ENCODE measurements at regions not wholly inside any gene's neighbourhood (a gene's known extent, or its start where the extent isn't known, plus 50 kb on each side); places are given as distances from the start of the nearest gene placed in this dataset.

DNA sequence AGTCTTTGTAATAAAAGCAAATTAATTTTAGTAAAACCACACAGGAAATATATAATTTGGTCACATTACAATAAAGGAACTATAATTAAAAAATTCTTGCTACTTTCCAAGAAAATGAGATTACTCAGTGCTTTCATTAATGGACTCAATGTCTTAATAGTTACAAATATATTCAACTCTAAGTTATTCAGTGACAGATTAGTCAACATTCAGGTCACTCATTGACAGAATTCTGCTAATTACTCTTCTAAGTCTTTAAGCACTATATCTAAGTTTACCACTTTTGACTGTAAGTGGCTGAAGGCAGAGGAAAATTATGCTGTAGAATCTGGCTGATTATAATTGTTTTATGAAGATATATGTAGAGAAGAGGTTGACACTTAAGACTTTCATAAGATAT is 1365.0 kb downstream of the EFNB2 start:
- Histone ChIP-seq H4K20me1 (ENCODE audit: insufficient read depth, low read length) (no peaks in the 10 kb centered on the region), H3K4me3 (ENCODE audit: low read depth in 1 of 2, low read length in 2 of 2) (no peak overlapping the region), H3K9ac (ENCODE audit: low read depth, low read length) (no peak overlapping the region), H3K27me3 (ENCODE audit: insufficient read depth, low read length, poor library complexity) (no peaks in the 10 kb centered on the region), H3K4me2 (ENCODE audit: insufficient read depth, low read length) (no peak overlapping the region), H3K79me2 (ENCODE audit: insufficient read depth, low read length) (no peaks in the 10 kb centered on the region), H3K9me3 (ENCODE audit: insufficient read depth, low read length, severe bottlenecking) (peaks cover 7% of the 10 kb centered on the region), H3K27ac (ENCODE audit: low read length) (no peak overlapping the region), H2AFZ (ENCODE audit: low read depth, low read length) (no peak overlapping the region), H3K4me1 (ENCODE audit: insufficient read depth, low read length) (peaks cover 26% of the 10 kb centered on the region), H3K36me3 (ENCODE audit: insufficient read depth, low read length) (peaks cover 3% of the 10 kb centered on the region; the same call in 1 of the 2 replicates)
- DNase-seq (no peak), ATAC-seq (ENCODE audit: insufficient read depth, low read depth) (no peak)
- TF ChIP-seq, protein P1, sequence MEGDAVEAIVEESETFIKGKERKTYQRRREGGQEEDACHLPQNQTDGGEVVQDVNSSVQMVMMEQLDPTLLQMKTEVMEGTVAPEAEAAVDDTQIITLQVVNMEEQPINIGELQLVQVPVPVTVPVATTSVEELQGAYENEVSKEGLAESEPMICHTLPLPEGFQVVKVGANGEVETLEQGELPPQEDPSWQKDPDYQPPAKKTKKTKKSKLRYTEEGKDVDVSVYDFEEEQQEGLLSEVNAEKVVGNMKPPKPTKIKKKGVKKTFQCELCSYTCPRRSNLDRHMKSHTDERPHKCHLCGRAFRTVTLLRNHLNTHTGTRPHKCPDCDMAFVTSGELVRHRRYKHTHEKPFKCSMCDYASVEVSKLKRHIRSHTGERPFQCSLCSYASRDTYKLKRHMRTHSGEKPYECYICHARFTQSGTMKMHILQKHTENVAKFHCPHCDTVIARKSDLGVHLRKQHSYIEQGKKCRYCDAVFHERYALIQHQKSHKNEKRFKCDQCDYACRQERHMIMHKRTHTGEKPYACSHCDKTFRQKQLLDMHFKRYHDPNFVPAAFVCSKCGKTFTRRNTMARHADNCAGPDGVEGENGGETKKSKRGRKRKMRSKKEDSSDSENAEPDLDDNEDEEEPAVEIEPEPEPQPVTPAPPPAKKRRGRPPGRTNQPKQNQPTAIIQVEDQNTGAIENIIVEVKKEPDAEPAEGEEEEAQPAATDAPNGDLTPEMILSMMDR (IDR thresholded peaks at IDR 0.05; ENCODE audit: borderline replicate concordance, extremely low read depth, low read length, poor library complexity, severe bottlenecking): no peak
- no peak for TF ChIP-seq EZH2 (IDR thresholded peaks at IDR 0.05; ENCODE audit: borderline replicate concordance, low read depth, low read length, severe bottlenecking)

DNA sequence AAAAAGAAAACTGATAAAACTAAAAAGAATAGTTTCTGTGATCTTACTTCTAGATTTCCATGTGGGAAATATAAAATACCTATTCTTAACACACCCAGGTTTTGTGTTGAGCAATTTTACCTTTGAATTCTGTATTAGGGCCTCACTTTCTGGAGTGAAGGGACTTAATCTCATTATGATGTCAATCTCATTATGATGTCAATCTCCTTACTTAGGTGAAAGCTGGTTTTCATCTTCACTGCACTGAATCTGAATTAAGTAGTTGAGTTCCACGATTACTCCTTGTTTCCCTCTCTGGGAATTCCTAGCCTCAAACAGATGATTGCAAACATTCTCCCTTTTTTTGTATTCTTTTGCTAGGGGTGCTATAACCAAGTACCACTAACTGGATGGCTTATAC is 1367.2 kb downstream of the EFNB2 start:
- no peaks in the 10 kb centered on the region for H3K79me2 ChIP-seq (ENCODE audit: insufficient read depth, low read length)
- ATAC-seq (ENCODE audit: insufficient read depth, low read depth): no peak
- peaks cover 3% of the 10 kb centered on the region; the same call in 1 of the 2 replicates for H3K36me3 ChIP-seq (ENCODE audit: insufficient read depth, low read length)
- no peaks in the 10 kb centered on the region for H4K20me1 ChIP-seq (ENCODE audit: insufficient read depth, low read length)
- no peak for TF ChIP-seq EZH2 (IDR thresholded peaks at IDR 0.05; ENCODE audit: borderline replicate concordance, low read depth, low read length, severe bottlenecking)
- TF ChIP-seq, protein P1 (IDR thresholded peaks at IDR 0.05; ENCODE audit: borderline replicate concordance, extremely low read depth, low read length, poor library complexity, severe bottlenecking): no peak
- peaks cover 7% of the 10 kb centered on the region for H3K9me3 ChIP-seq (ENCODE audit: insufficient read depth, low read length, severe bottlenecking)
- H3K4me3 ChIP-seq (ENCODE audit: low read depth in 1 of 2, low read length in 2 of 2): no peak overlapping the region
- H3K9ac ChIP-seq (ENCODE audit: low read depth, low read length): no peak overlapping the region
- H3K27me3 ChIP-seq (ENCODE audit: insufficient read depth, low read length, poor library complexity): no peaks in the 10 kb centered on the region
- no peak overlapping the region for H3K4me2 ChIP-seq (ENCODE audit: insufficient read depth, low read length)
- no peak overlapping the region for H3K27ac ChIP-seq (ENCODE audit: low read length)
- no peak for DNase-seq
- H2AFZ ChIP-seq (ENCODE audit: low read depth, low read length): no peak overlapping the region
- H3K4me1 ChIP-seq (ENCODE audit: insufficient read depth, low read length): peaks cover 34% of the 10 kb centered on the region

DNA sequence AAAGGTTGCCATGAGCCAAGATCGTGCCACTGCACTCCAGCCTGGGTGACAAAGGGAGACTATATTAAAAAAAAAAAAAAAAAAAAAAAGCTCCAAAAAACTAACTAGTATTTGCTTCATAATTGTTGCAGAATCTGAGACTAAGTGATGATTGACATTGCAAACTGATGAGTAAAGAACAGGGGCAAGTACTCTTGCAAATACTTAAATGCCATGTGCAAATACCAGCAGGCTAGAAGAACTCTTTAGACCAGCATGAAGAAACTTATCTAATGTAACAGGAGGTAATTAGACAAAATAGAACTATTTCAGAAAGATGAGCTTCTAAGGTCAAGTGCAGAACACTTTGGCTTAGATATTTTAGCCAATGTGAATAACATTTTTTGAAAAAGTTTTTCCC is 1368.1 kb downstream of the EFNB2 start:
- no peak overlapping the region for H3K27ac ChIP-seq (ENCODE audit: low read length)
- H3K36me3 ChIP-seq (ENCODE audit: insufficient read depth, low read length): peaks cover 3% of the 10 kb centered on the region; the same call in 1 of the 2 replicates
- no peaks in the 10 kb centered on the region for H3K79me2 ChIP-seq (ENCODE audit: insufficient read depth, low read length)
- H2AFZ ChIP-seq (ENCODE audit: low read depth, low read length): no peak overlapping the region
- H4K20me1 ChIP-seq (ENCODE audit: insufficient read depth, low read length): no peaks in the 10 kb centered on the region
- TF ChIP-seq, protein P1 (IDR thresholded peaks at IDR 0.05; ENCODE audit: borderline replicate concordance, extremely low read depth, low read length, poor library complexity, severe bottlenecking): no peak
- TF ChIP-seq EZH2 (IDR thresholded peaks at IDR 0.05; ENCODE audit: borderline replicate concordance, low read depth, low read length, severe bottlenecking): no peak
- H3K27me3 ChIP-seq (ENCODE audit: insufficient read depth, low read length, poor library complexity): no peaks in the 10 kb centered on the region
- ATAC-seq (ENCODE audit: insufficient read depth, low read depth) (no peak), DNase-seq (no peak)
- no peak overlapping the region for H3K9ac ChIP-seq (ENCODE audit: low read depth, low read length)
- peaks cover 7% of the 10 kb centered on the region for H3K9me3 ChIP-seq (ENCODE audit: insufficient read depth, low read length, severe bottlenecking)
- peaks cover 34% of the 10 kb centered on the region for H3K4me1 ChIP-seq (ENCODE audit: insufficient read depth, low read length)
- no peak overlapping the region for H3K4me3 ChIP-seq (ENCODE audit: low read depth in 1 of 2, low read length in 2 of 2)
- H3K4me2 ChIP-seq (ENCODE audit: insufficient read depth, low read length): no peak overlapping the region
